ENCODE measurements at regions not wholly inside any gene's neighbourhood (a gene's known extent, or its start where the extent isn't known, plus 50 kb on each side); places are given as distances from the start of the nearest gene placed in this dataset.

- TF ChIP-seq CTCF (IDR thresholded peaks at IDR 0.05; ENCODE audit: insufficient read depth, low read depth, low read length) = no peak
- no peak for TF ChIP-seq EZH2 (IDR thresholded peaks at IDR 0.05; ENCODE audit: insufficient read depth, low read length)
Measured at GRCh38 chr4:45062935-45063545, 336.7 kb upstream of the GNPDA2 start.

Data from astrocyte (in vitro differentiated cells and primary cell).